ENCODE measurements at regions not wholly inside any gene's neighbourhood (a gene's known extent, or its start where the extent isn't known, plus 50 kb on each side); places are given as distances from the start of the nearest gene placed in this dataset.

GRCh38 chr1:65022216-65022615 is 55.9 kb upstream of the JAK1 start:
- TF ChIP-seq CTCF (IDR thresholded peaks at IDR 0.05; ENCODE audit: poor library complexity, severe bottlenecking) (no peak), EP300 (conservative IDR thresholded peaks at IDR 0.05; ENCODE audit: poor library complexity, severe bottlenecking) (no peak), SMC3 (conservative IDR thresholded peaks at IDR 0.05; ENCODE audit: poor library complexity) (no peak), REST (IDR thresholded peaks at IDR 0.05; ENCODE audit: borderline replicate concordance) (no peak), EZH2 (IDR thresholded peaks at IDR 0.05; ENCODE audit: borderline replicate concordance, insufficient read depth, low read length, poor library complexity, severe bottlenecking) (no peak), MXI1 (conservative IDR thresholded peaks at IDR 0.05; ENCODE audit: poor library complexity, severe bottlenecking) (no peak), RAD21 (conservative IDR thresholded peaks at IDR 0.05) (no peak), POLR2AphosphoS5 (IDR thresholded peaks at IDR 0.05) (no peak), TAF1 (IDR thresholded peaks at IDR 0.05; ENCODE audit: low read depth) (no peak)
- no peak overlapping the region for H3K9ac ChIP-seq (ENCODE audit: low read length)
- peaks cover 3% of the 10 kb centered on the region for H3K9me3 ChIP-seq (ENCODE audit: low read length)
- no peak overlapping the region for H3K4me3 ChIP-seq (ENCODE audit: low read length)
- no peak overlapping the region for H2AFZ ChIP-seq (ENCODE audit: low read depth, low read length)
- no peak overlapping the region for H3K27ac ChIP-seq (ENCODE audit: low read length)
- H3K36me3 ChIP-seq (ENCODE audit: insufficient read depth, low read length), result no peaks in the 10 kb centered on the region
- H3K4me2 ChIP-seq (ENCODE audit: low read length), result no peak overlapping the region
- H3F3A ChIP-seq (ENCODE audit: insufficient read depth, low read length, poor library complexity, severe bottlenecking), result no peaks in the 10 kb centered on the region
- no peaks in the 10 kb centered on the region for H3K27me3 ChIP-seq (ENCODE audit: insufficient read depth, low read depth, low read length)
- H3K79me2 ChIP-seq (replicated peaks; ENCODE audit: insufficient read depth, low read length), result no peaks in the 10 kb centered on the region
- no peaks in the 10 kb centered on the region for H4K20me1 ChIP-seq (ENCODE audit: insufficient read depth)
- H3K9me2 ChIP-seq (ENCODE audit: insufficient read depth, low read length), result no peaks in the 10 kb centered on the region

GRCh38 chr1:65025794-65026193 is 59.4 kb upstream of the JAK1 start:
- no peak overlapping the region for H2AFZ ChIP-seq (ENCODE audit: low read depth, low read length)
- no peak overlapping the region for H3K4me2 ChIP-seq (ENCODE audit: low read length)
- no peaks in the 10 kb centered on the region for H4K20me1 ChIP-seq (ENCODE audit: insufficient read depth)
- no peaks in the 10 kb centered on the region for H3K36me3 ChIP-seq (ENCODE audit: insufficient read depth, low read length)
- no peak overlapping the region for H3K4me3 ChIP-seq (ENCODE audit: low read length)
- no peak overlapping the region for H3K27ac ChIP-seq (ENCODE audit: low read length)
- H3K79me2 ChIP-seq (replicated peaks; ENCODE audit: insufficient read depth, low read length), result no peaks in the 10 kb centered on the region
- H3F3A ChIP-seq (ENCODE audit: insufficient read depth, low read length, poor library complexity, severe bottlenecking), result no peaks in the 10 kb centered on the region
- H3K27me3 ChIP-seq (ENCODE audit: insufficient read depth, low read depth, low read length), result no peaks in the 10 kb centered on the region
- no peaks in the 10 kb centered on the region for H3K9me2 ChIP-seq (ENCODE audit: insufficient read depth, low read length)
- peaks cover 3% of the 10 kb centered on the region for H3K9me3 ChIP-seq (ENCODE audit: low read length)
- no peak overlapping the region for H3K9ac ChIP-seq (ENCODE audit: low read length)
- no peak for TF ChIP-seq MXI1 (conservative IDR thresholded peaks at IDR 0.05; ENCODE audit: poor library complexity, severe bottlenecking)
- no peak for TF ChIP-seq REST (IDR thresholded peaks at IDR 0.05; ENCODE audit: borderline replicate concordance)
- TF ChIP-seq TAF1 (IDR thresholded peaks at IDR 0.05; ENCODE audit: low read depth), result no peak
- TF ChIP-seq POLR2AphosphoS5 (IDR thresholded peaks at IDR 0.05), result no peak
- TF ChIP-seq CTCF (IDR thresholded peaks at IDR 0.05; ENCODE audit: poor library complexity, severe bottlenecking), result no peak
- no peak for TF ChIP-seq EZH2 (IDR thresholded peaks at IDR 0.05; ENCODE audit: borderline replicate concordance, insufficient read depth, low read length, poor library complexity, severe bottlenecking)
- no peak for TF ChIP-seq SMC3 (conservative IDR thresholded peaks at IDR 0.05; ENCODE audit: poor library complexity)
- no peak for TF ChIP-seq RAD21 (conservative IDR thresholded peaks at IDR 0.05)
- no peak for TF ChIP-seq EP300 (conservative IDR thresholded peaks at IDR 0.05; ENCODE audit: poor library complexity, severe bottlenecking)
